Calu3 (cell line): ENCODE measurements at regions not wholly inside any gene's neighbourhood (a gene's known extent, or its start where the extent isn't known, plus 50 kb on each side); places are given as distances from the start of the nearest gene placed in this dataset.
"Not testable (repeated sequence)": the region's sequence is repeated elsewhere in the genome, so short reads cannot be mapped to it uniquely, and the experiment has no call there.

Experiments used
- BruUV-seq: library from RNA; stranded (reverse); fragments of 400-500 nt; replicated peaks from 2 replicates; lab custom pipeline; 2021; lab: Mats Ljungman, UMichigan
- CTCF ChIA-PET: fragments of 300-600 bp; sonication (Branson Sonifier 250); formaldehyde crosslinking; loops from one replicate; lab custom pipeline; 2022; ENCODE audit warnings: antibody characterized with exemption; lab: Charles Lee
- DNase-seq: peaks from one replicate; pipeline ENCODE4 v3.0.0; 2022
- H3K27ac Mint-ChIP-seq: one replicate; pipeline ENCODE4 v1.8.0; 2022; ENCODE audit warnings: mixed read lengths; ENCODE audit not compliant: unreplicated experiment
- H3K27me3 Mint-ChIP-seq: one replicate; pipeline ENCODE4 v1.8.0; 2022; ENCODE audit warnings: mixed read lengths; ENCODE audit not compliant: unreplicated experiment
- H3K36me3 Mint-ChIP-seq: one replicate; pipeline ENCODE4 v1.8.0; 2022; ENCODE audit warnings: mild to moderate bottlenecking, moderate library complexity, mixed read lengths; ENCODE audit not compliant: insufficient read depth, unreplicated experiment
- H3K4me1 Mint-ChIP-seq: one replicate; pipeline ENCODE4 v1.8.0; 2022; ENCODE audit warnings: mild to moderate bottlenecking, low read depth, mixed read lengths; ENCODE audit not compliant: unreplicated experiment
- H3K4me3 Mint-ChIP-seq: one replicate; pipeline ENCODE4 v1.8.0; 2022; ENCODE audit warnings: mild to moderate bottlenecking, low read depth, moderate library complexity, mixed read lengths; ENCODE audit not compliant: unreplicated experiment
- H3K9me3 Mint-ChIP-seq: one replicate; pipeline ENCODE4 v1.8.0; 2022; ENCODE audit warnings: low read depth, mixed read lengths; ENCODE audit not compliant: unreplicated experiment
- intact Hi-C: fragments of 100-400 bp; cut with micrococcal nuclease; formaldehyde crosslinking; loops from one replicate; pipeline ENCODE4 v1.10.0; 2022; ENCODE audit not compliant: unreplicated experiment
- TF ChIP-seq, protein P1 (sequence below): fragments of 200-600 bp; IDR thresholded peaks from one replicate; pipeline ENCODE4 v1.8.0; 2022; ENCODE audit warnings: antibody characterized with exemption; ENCODE audit not compliant: unreplicated experiment

- Mint-ChIP-seq H3K27ac (peak overlapping the region; percentile 87), H3K4me1 (no peaks in the 10 kb centered on the region), H3K36me3 (peaks cover 21% of the 10 kb centered on the region), H3K9me3 (peaks cover 6% of the 10 kb centered on the region), H3K4me3 (peak overlapping the region; percentile 97), H3K27me3 (no peaks in the 10 kb centered on the region)
- no TSS peak for BruUV-seq
- CTCF ChIA-PET: no interaction called here
- TF ChIP-seq, protein P1, sequence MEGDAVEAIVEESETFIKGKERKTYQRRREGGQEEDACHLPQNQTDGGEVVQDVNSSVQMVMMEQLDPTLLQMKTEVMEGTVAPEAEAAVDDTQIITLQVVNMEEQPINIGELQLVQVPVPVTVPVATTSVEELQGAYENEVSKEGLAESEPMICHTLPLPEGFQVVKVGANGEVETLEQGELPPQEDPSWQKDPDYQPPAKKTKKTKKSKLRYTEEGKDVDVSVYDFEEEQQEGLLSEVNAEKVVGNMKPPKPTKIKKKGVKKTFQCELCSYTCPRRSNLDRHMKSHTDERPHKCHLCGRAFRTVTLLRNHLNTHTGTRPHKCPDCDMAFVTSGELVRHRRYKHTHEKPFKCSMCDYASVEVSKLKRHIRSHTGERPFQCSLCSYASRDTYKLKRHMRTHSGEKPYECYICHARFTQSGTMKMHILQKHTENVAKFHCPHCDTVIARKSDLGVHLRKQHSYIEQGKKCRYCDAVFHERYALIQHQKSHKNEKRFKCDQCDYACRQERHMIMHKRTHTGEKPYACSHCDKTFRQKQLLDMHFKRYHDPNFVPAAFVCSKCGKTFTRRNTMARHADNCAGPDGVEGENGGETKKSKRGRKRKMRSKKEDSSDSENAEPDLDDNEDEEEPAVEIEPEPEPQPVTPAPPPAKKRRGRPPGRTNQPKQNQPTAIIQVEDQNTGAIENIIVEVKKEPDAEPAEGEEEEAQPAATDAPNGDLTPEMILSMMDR: no peak
- no peak for DNase-seq
- intact Hi-C loops: no loop called here
Measured at GRCh38 chr9:94029932-94030317, 54.3 kb upstream of the PTPDC1 start.

- no peak overlapping the region for H3K4me3 Mint-ChIP-seq
- intact Hi-C loops: no loop called here
- no peak overlapping the region for H3K27ac Mint-ChIP-seq
- no peaks in the 10 kb centered on the region for H3K27me3 Mint-ChIP-seq
- no TSS peak for BruUV-seq
- no peak for DNase-seq
- H3K36me3 Mint-ChIP-seq: peaks cover 21% of the 10 kb centered on the region
- CTCF ChIA-PET: no interaction called here
- H3K9me3 Mint-ChIP-seq: peaks cover 6% of the 10 kb centered on the region
- no peaks in the 10 kb centered on the region for H3K4me1 Mint-ChIP-seq
- TF ChIP-seq, protein P1: no peak
Measured at GRCh38 chr9:94026816-94027215, 57.4 kb upstream of the PTPDC1 start.

GRCh38 chr9:94022476-94022875, 61.8 kb upstream of the PTPDC1 start:
- H3K36me3 Mint-ChIP-seq, H3K27ac Mint-ChIP-seq, H3K27me3 Mint-ChIP-seq, H3K9me3 Mint-ChIP-seq, BruUV-seq, H3K4me3 Mint-ChIP-seq, intact Hi-C loops, DNase-seq, H3K4me1 Mint-ChIP-seq, CTCF ChIA-PET: not testable (repeated sequence)

DNA sequence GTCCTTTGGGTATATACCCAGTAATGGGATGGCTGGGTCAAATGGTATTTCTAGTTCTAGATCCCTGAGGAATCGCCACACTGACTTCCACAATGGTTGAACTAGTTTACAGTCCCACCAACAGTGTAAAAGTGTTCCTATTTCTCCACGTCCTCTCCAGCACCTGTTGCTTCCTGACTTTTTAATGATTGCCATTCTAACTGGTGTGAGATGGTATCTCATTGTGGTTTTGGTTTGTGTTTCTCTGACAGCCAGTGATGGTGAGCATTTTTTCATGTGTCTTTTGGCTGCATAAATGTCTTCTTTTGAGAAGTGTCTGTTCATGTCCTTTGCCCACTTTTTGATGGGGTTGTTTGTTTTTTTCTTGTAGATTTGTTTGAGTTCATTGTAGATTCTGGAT, 63.4 kb upstream of the PTPDC1 start:
- BruUV-seq, H3K27ac Mint-ChIP-seq: not testable (repeated sequence)

DNA sequence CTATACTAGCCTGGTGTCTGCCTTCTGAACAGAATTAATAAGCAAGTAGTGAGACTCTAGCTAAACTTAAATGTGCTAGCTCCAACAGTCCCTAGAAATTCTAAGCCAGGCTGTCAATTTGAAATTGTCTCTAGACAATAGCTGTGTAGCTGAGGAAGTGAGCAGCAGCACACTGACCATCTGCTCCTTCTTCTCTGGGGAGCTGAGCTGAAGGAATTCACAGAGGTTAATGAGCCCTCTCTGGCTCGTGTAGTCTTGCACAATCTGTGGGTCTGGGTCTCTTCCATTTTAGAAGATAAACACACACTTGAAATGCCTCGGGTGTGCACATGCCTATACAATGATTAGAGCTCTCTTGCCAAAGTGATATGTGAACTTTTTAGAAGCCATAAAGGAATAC, 63.5 kb upstream of the BARX1 start:
- DNase-seq: no peak
- H3K9me3 Mint-ChIP-seq: no peaks in the 10 kb centered on the region
- H3K27ac Mint-ChIP-seq: no peak overlapping the region
- no peaks in the 10 kb centered on the region for H3K27me3 Mint-ChIP-seq
- TF ChIP-seq, protein P1: no peak
- BruUV-seq: no TSS peak
- CTCF ChIA-PET: no interaction called here
- no peak overlapping the region for H3K4me3 Mint-ChIP-seq
- H3K4me1 Mint-ChIP-seq: no peaks in the 10 kb centered on the region
- intact Hi-C loops: no loop called here
- H3K36me3 Mint-ChIP-seq: no peaks in the 10 kb centered on the region

More for the DNA sequence above, 63.4 kb upstream of the PTPDC1 start:
- intact Hi-C loops, H3K9me3 Mint-ChIP-seq, H3K4me1 Mint-ChIP-seq, H3K4me3 Mint-ChIP-seq, H3K27me3 Mint-ChIP-seq, DNase-seq, CTCF ChIA-PET, H3K36me3 Mint-ChIP-seq: not testable (repeated sequence)
